Choroid plexus epithelial cell (primary cell): ENCODE measurements at regions not wholly inside any gene's neighbourhood (a gene's known extent, or its start where the extent isn't known, plus 50 kb on each side); places are given as distances from the start of the nearest gene placed in this dataset.

ENCODE experiments used
- DNase-seq: peaks from one replicate; pipeline ENCODE4 v3.0.0-alpha.2; 2010; ENCODE audit warnings: low read depth
- H3K4me3 ChIP-seq: 2 replicates; pipeline ENCODE4 v1.5.1; 2011; ENCODE audit warnings: low read depth, mild to moderate bottlenecking, control low read depth, low read length, moderate library complexity
- TF ChIP-seq, protein P1 (sequence below): conservative IDR thresholded peaks from 2 replicates; pipeline ENCODE4 v1.5.1; 2011; ENCODE audit warnings: low read depth, mild to moderate bottlenecking, control low read depth, inconsistent platforms, low read length, moderate library complexity

DNA sequence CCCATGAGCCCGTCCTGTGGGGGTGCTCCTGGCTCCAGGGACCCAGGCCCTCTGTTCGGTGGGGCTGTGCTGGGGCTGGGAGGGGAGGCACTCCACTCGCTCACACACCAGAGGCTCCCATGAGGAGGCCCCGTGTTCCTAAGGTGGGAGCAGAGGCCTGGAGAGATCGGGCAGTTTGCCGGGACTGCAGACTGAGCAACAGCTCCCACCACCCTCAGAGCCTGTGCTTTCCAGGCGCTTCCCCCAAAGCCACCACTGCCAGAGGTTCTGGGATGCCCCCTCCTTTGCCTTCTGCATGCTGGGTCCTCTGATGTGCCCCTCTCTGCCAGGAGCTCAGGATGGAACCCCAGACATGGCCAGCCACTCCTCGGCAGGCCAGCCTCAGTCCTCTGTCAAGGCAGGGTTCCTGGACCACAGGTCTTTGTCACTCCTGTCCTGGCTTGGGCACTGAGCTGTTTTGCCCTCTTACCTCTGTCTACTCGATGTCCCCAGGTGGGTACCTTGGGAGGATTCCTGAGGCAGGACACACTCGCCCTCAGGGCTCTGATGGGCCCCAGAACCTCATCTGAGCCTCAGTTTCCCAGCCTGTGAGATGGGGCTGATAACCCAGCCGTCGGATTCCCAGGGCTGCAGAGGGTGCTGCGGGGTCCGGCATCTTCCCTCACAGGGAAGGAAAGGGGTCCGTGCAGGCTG is 80.8 kb downstream of the TSPAN17 start:
- H3K4me3 ChIP-seq = no peak overlapping the region
- no peak for DNase-seq
- TF ChIP-seq, protein P1, sequence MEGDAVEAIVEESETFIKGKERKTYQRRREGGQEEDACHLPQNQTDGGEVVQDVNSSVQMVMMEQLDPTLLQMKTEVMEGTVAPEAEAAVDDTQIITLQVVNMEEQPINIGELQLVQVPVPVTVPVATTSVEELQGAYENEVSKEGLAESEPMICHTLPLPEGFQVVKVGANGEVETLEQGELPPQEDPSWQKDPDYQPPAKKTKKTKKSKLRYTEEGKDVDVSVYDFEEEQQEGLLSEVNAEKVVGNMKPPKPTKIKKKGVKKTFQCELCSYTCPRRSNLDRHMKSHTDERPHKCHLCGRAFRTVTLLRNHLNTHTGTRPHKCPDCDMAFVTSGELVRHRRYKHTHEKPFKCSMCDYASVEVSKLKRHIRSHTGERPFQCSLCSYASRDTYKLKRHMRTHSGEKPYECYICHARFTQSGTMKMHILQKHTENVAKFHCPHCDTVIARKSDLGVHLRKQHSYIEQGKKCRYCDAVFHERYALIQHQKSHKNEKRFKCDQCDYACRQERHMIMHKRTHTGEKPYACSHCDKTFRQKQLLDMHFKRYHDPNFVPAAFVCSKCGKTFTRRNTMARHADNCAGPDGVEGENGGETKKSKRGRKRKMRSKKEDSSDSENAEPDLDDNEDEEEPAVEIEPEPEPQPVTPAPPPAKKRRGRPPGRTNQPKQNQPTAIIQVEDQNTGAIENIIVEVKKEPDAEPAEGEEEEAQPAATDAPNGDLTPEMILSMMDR = no peak

DNA sequence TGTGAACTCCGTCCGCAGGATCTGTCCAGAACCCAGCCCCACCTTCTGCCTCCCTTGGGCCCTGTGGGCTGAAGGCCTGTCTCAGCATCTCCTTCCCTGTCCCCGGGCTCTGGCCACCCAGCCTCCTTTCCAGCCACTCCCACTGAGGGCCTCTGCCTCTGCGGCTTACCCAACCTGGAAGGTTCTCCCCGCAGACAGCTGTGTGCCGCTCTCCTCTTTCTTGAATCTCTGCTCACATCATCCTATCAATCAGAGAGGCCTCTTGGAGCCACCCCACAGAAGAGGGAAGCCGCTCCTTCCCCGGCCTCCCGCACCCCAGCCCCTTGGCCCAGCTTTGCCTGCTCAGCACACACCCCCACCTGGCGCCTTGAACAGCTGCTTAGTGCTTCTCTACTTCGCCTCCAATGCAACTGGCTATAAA is 81.5 kb upstream of the UNC5A start:
- TF ChIP-seq, protein P1 = no peak
- no peak overlapping the region for H3K4me3 ChIP-seq
- no peak for DNase-seq

DNA sequence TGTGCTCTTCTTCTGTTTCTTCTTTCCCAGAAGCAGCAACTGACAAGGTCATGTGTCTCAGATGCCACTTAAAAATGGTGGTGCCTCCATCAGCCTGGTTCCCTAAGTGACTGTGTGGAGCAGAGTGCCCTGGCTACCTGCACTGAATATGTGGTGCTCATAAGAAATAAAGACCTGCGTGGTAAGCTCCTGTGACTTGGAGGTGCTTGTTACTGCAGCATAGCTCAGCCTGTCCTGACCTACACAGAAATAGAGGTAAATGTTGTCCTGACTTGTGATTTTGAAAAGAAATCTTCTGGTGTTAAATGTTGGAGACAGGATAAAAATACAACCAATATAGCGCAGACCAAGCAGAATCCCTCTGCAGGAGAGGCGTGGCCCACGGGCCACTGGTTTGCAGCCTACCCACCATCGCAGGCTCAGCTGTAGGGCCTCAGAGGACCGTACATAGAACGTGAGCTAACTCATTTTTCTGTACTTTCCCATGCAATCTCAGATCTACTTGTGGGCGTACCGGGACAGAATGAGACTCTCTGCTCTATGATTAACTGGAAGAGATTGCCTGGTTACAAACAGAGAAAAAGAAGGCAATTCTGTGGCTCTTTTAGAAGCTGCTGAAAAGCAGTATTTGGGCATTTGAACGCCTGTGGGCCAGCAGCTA is 79.4 kb upstream of the UNC5A start:
- TF ChIP-seq, protein P1 = no peak
- no peak overlapping the region for H3K4me3 ChIP-seq

DNA sequence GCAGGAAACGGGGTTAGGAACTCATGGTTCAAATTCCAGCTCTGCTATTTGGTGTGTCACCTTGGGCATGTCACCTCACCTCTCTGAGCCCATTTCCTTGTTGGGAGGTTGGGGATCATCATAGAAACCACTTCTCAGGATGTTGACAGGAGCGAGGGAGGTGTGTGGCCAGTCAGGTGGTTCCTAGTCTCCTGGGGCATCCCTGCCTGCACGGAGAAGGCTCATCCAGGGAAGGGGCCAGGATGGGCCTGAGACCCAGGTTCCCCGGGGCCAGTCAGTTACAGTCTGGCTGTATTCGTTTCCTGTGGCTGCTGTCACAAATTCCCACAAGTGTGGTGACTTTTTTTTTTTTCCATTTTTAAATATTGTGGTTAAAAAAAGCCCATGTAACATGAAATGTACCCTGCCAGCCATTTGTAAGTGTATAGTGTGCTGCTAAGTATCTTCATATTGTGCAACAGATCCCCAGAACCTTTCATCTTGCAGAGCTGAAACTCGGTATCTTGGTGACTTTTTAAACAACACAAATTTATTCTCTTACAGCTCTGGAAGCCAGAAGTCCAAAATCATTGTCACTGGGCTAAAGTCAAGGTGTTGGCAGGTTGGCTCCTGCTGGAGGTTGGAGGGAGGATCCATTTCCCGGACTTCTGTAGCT is 78.7 kb upstream of the UNC5A start:
- H3K4me3 ChIP-seq = no peak overlapping the region
- DNase-seq = no peak
- TF ChIP-seq, protein P1 = no peak

More for the DNA sequence above, 79.4 kb upstream of the UNC5A start:
- no peak for DNase-seq

DNA sequence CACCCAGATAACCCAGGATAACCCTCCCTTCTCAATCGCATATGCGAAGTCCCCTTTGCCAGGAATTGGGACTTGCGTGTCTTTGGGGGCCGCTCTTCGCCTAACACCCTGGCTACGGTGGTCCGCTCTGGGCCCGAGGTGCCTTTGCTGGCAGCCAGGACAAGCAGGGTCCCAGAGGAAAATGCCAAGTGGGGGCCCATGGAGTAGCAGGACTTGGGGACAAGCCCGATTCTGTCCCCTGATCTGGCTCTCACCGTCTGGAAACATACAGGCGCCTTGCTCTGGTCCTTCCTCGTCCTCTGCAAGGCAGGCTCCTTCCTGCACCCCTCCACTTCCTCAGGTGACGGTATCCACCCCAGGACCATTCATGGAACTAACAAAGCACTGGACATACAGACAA is 78.1 kb upstream of the UNC5A start:
- DNase-seq = no peak
- TF ChIP-seq, protein P1 = no peak
- H3K4me3 ChIP-seq = no peak overlapping the region

DNA sequence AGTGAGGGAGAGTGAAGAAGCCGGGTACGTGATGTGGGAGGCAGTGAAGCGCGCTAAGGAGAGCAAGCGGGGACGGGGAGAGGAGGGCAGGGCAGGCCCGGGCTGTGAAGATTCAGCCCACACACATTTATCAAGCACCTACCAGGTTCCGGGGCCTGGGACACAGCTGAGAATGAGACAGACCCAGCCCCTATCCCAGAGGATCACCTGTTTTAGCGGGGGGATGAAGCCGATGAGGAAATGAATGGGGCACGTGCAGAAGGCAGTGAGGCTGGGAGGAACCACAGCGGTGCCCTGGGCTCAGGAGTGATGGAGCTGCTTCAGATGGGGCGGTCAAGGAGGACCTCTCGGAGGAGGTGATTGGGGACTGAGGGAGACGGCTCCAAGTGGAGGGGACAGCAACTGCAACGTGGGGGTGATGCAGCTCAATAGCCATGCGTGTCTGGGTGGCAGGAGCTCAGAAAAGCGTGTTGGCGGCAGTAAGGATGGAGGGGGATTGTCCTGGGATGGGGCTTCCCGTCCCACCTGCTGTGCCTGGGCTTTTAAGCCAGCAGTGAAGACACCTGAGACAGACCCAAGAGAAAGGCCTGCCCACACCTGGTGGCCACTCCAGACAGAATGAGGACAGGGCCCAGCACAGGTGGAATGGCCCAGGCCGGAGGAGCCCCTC is 77.5 kb upstream of the UNC5A start:
- H3K4me3 ChIP-seq = no peak overlapping the region
- no peak for DNase-seq
- TF ChIP-seq, protein P1 = no peak
